HG02798 (cell line): ENCODE measurements at regions not wholly inside any gene's neighbourhood (a gene's known extent, or its start where the extent isn't known, plus 50 kb on each side); places are given as distances from the start of the nearest gene placed in this dataset.

Experiments used
- ATAC-seq: cut with Tn5 transposase; IDR thresholded peaks from one replicate; pipeline ENCODE4 v1.9.1; 2021; ENCODE audit warnings: mild to moderate bottlenecking; ENCODE audit not compliant: unreplicated experiment, poor library complexity

- ATAC-seq: no peak
Observed at GRCh38 chrX:9339603-9340491, 125.0 kb upstream of the TBL1X start.

DNA sequence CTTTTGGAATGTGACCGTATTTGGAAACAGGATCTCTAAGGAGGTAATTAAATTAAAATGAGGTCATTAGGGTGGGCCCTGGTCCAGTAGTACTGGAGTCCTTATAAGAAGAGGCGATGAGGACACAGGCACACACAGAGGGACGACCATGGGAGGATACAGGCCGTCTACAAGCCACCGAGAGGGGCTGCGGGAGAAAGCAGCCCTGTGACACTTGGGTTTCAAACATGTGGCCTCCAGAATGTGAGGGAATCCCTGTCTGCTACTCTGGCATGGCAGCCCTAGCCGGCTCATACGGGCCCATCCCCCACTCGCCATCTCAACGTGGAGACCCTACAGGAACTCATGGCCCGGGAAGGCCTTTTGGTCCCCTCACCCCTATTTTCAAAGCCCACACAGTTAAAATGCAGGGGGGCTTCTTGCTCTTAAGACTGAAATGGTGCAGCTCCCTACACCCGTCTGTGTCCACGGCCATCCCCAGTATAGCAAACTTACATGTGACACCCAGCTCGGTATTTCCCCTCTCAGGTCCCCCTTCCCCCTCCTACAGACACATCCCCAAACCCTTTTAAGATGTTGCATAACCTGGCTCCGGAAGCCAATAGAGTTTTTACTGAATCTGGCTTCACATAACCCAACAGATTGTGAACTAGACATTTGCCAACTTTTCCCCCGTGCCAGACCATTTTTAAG, 124.1 kb upstream of the TBL1X start:
- peak; percentile 35 for ATAC-seq

GRCh38 chrX:9341291-9342201, 123.3 kb upstream of the TBL1X start:
- peak; percentile 84 for ATAC-seq

DNA sequence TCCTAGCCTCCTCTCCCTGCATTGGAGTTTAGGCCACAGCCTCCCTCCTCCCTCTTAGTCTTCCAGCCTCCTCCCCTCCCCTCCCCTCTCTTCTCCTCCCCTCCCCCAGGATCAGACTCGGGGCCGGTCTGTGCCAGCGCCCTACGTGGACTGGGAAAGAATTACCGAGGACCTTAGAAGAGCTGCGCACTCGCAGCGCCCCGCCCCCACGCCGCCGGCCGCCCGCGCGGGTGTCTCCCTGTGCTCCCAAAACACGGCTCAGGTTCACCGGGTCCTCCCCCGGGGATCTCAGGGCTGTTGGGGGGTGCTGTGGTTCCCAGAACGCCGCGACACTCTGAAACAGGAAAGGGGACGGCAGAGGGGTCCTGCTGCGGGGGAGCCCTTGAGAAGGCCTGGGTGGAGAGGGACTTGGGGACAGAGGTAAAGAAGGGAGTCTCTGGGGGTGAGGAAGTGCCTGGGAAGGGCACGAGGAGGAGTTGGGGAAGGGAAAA, 122.3 kb upstream of the TBL1X start:
- no peak for ATAC-seq

GRCh38 chrX:9343971-9344370, 120.9 kb upstream of the TBL1X start:
- no peak for ATAC-seq

GRCh38 chrX:9345957-9346356, 118.9 kb upstream of the TBL1X start:
- no peak for ATAC-seq

DNA sequence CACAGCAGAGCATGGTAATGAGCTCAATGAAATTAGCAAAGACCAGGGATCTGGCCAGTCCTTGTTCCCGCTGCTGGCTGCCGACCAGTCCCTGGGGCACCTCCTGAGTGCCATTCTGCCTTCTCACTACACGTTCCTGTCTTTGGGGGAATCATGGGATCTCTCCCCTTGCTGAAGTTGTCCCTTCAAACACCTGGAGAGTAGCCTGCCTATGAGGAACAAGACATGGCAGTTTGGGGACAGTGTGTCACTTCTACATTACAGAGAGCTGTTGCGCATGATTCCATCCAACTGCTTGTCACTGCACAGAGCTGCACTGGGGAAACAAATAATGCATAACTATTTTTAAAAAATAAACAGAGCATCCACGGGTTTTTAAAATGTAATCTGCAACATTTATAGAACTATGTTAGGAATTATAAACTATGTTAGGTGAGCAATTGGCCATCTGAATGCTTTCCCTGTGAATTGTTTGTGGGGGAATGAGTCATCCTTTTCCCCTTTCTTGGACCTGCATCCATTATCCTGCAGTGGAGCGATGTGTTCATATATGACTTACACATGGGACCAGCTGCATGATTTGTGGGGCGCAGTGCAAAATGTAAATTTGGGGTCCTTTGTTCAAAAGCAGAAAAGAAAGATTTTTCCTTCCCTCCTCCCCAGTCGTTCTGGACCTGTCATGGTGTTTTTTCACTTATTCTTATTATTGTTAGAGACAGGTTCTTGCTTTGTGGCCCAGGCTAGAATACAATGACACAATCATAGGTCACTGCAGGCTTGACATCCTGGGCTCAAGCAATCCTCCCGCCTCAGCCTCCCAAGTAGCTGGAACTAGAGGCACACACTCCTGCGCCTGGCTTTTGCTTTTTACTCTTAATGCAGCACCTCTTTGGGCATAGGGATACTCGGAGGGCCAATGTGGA, 115.0 kb upstream of the TBL1X start:
- ATAC-seq: no peak

- no peak for ATAC-seq
Observed at GRCh38 chrX:9351126-9351525, 113.7 kb upstream of the TBL1X start.

DNA sequence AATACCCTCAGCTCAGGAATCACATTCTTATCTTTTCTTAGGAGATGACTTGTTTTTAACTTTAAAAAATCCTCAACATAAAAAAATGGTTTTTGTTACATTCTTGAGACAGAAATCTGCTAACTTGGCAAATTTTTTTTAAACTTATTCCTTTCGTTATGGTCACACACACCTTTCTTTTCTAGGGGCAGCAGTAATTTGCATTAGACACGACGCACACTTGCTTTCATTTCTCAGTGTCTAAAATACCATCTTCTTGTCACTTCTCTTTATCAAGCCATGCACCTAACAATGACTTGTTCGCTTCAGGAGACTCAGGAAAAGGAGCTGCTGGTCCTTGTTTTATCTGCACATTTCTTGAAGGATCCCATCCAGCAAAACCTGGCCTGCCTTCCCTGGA, 112.6 kb upstream of the TBL1X start:
- peak; percentile 70 for ATAC-seq

GRCh38 chrX:9352694-9353411, 112.0 kb upstream of the TBL1X start:
- peak; percentile 79 for ATAC-seq

- no peak for ATAC-seq
Observed at GRCh38 chrX:9354918-9355317, 109.9 kb upstream of the TBL1X start.

DNA sequence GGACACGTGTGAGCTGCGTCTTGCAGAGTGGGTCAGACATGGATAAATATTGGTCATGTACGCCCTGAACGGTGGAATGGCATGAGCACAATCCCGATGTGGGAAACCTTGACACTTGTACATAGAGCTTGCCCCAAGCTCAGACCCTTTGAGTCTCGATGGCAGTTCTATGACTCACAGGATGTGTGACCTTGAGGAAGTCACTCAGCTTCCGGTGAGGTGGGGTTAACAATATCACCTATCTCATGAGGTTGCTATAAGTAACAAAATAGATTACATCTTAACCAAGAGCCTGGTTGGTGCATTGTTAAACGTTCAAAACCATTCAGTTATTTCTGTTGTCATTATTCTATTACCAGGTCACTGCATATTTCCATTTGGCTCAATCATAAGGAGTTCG, 109.1 kb upstream of the TBL1X start:
- no peak for ATAC-seq

DNA sequence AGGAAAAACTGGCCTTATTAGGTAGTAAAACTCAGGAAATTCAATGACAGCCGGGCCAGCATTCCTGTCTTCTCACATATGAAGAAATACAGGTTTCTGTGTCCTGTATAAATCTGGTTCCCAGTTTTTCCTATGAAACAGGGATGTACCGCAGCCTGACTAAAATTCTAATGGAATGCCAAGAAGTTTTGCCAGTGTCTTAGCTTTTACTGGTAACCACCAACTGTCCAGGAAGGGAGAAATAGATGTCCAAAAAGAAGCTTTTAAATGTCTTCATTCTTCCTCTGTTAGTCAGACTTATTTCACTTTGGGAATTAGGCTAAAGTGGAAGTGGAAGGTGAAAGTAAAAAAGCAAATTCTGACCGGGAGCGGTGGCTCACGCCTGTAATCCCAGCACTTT, 108.0 kb upstream of the TBL1X start:
- no peak for ATAC-seq

DNA sequence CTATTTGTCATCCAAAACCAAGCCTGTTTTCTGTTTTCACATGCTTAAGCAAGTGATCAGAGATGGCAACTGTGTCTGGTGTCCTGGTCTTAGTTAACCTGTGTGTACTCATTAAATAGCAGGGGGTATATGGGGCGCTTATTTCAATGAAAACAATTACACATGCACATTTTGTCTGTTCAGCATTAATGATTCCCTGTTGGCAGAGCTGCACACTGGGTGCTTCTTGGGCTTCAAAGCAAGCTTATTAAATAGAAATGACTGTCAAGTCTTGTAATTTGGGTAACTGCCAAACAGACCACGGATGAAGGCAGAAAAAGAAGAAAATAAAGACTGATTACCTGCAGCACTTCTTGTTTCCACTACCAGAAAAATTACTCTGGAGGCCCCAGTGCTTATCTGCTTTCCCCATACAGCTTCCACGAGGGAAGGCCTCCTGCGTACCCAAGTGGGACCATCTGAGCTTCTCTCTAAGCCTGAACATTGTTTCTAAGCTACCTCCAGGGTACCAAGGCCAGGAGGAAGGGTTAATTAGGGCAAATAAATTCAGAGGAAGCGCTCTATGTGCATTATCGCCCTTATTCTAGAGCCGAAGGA, 107.2 kb upstream of the TBL1X start:
- ATAC-seq: no peak

DNA sequence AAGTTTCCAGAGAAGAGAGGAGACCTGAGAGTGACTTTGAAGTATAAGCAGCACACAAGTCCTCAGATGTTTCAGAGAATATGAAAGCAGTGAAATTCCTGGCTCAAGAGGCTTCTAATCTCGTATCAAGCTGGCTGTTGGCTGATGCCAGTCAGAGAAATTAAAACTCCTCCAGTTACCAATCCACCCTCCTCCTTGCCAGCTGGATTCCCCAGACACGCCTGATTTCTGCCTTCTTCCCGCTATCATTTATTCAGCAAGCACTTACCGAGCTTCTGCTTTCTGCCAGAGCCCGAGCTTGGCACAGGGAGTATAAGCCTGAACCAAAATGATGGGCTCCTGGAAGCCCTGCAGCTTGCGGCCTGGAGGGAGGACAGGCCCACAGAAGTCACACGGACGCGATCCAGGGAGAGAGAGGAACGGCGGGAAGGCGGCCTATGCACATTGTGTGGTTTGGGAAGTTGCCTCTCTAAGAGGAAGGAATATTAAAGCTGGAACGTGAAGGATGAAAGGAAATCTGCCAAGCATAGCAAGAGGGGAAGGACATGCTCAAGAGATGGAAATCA, 102.4 kb upstream of the TBL1X start:
- no peak for ATAC-seq

GRCh38 chrX:9367421-9367820, 97.4 kb upstream of the TBL1X start:
- no peak for ATAC-seq

DNA sequence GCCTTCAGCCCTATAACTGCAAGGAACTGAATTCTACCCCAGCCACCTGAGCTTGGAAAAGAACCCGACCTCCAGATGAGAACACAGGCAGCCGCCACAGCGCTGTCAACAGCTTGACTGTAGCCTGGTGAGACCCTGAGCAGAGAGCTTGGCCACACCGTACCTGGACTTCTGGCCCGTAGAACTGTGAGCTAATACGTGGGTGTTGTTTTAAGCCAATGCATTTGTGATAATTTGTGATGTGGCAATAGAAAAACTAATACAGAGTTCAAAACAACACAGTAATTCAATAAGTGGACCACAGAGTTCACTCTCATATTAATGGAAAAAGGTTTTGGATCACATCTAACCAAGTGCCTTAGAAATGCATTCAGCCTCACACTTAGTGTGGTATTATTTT, 96.6 kb upstream of the TBL1X start:
- ATAC-seq: no peak

DNA sequence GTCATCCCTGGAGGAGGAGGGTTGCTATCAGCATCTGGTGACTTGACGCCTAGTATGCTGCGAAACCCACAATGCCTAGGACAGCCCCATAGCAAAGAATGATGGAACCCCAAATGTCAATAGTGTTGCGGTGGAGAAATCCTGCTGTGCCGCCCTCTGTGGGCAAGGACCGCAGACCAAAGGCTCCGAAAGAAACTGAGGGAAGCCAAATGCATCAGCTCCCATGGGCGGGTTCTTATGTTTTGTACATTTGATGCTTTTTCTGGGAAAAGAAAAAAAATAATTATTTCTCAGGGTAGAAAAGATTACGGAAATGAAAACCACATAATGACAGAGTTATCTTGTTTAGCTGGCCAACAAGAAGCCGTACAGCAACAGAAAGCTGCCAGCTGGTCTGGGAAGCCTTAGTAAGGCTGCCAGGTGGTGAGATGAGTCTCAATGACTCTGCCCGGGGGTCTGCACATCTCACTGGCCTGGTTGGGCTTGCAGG, 95.0 kb upstream of the TBL1X start:
- no peak for ATAC-seq
